Mesothelial cell of epicardium (in vitro differentiated cells): ENCODE measurements at regions not wholly inside any gene's neighbourhood (a gene's known extent, or its start where the extent isn't known, plus 50 kb on each side); places are given as distances from the start of the nearest gene placed in this dataset.
A peak's percentile ranks its signal among the peaks of the same experiment; 100 is the strongest.

Source experiments
- DNase-seq, 2 experiments: peaks; one replicate each; pipeline ENCODE4 v3.0.0; 2021; ENCODE audit warnings: low spot score in 2 of 2; ENCODE audit not compliant: unreplicated experiment in 2 of 2
- H3K27ac Mint-ChIP-seq: 2 replicates; pipeline ENCODE4 v1.8.0; 2021; ENCODE audit warnings: mixed read lengths
- H3K27me3 Mint-ChIP-seq: 2 replicates; pipeline ENCODE4 v1.8.0; 2021; ENCODE audit warnings: low read depth, mixed read lengths
- H3K36me3 Mint-ChIP-seq: 2 replicates; pipeline ENCODE4 v1.8.0; 2021; ENCODE audit warnings: mixed read lengths
- H3K4me1 Mint-ChIP-seq: 2 replicates; pipeline ENCODE4 v1.8.0; 2021; ENCODE audit warnings: mixed read lengths
- H3K4me3 Mint-ChIP-seq: 2 replicates; pipeline ENCODE4 v1.8.0; 2021; ENCODE audit warnings: mild to moderate bottlenecking, moderate library complexity, mixed read lengths
- H3K9me3 Mint-ChIP-seq: 2 replicates; pipeline ENCODE4 v1.8.0; 2021; ENCODE audit warnings: mixed read lengths
- TF ChIP-seq, protein P1 (sequence below): fragments of 200-600 bp; sonication (generic); IDR thresholded peaks from one replicate; pipeline ENCODE4 v1.5.0; 2021; ENCODE audit warnings: antibody characterized with exemption; ENCODE audit not compliant: unreplicated experiment

DNA sequence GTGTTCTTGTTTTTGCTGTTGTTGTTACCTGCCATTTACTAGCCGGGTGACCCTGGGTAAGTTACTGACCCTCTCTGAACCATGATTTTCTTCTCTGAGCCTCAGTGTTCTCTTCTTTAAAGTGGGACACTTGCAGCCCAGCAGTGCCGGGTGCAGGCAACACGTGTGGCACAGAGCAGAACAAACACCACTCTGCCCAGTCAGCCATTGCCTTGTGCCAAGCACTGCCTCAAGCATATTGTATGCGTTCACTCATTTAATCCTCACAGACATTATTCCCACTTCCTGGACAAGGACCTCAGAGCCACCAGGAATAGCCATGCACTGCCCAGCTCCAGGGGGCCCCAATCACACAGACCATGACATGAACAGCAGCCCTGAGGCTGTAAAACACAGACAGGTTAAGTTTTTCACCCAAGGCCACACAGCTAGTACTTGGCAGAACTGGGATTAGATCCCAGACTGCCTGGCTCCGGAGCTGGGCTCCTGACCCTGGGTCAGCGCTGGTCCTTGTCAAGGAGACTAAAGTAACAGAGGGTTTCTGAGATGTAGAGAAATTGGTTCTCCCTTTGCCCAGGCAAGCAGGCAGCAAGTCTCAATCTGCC, 74.0 kb upstream of the PTPN1 start:
- TF ChIP-seq, protein P1, sequence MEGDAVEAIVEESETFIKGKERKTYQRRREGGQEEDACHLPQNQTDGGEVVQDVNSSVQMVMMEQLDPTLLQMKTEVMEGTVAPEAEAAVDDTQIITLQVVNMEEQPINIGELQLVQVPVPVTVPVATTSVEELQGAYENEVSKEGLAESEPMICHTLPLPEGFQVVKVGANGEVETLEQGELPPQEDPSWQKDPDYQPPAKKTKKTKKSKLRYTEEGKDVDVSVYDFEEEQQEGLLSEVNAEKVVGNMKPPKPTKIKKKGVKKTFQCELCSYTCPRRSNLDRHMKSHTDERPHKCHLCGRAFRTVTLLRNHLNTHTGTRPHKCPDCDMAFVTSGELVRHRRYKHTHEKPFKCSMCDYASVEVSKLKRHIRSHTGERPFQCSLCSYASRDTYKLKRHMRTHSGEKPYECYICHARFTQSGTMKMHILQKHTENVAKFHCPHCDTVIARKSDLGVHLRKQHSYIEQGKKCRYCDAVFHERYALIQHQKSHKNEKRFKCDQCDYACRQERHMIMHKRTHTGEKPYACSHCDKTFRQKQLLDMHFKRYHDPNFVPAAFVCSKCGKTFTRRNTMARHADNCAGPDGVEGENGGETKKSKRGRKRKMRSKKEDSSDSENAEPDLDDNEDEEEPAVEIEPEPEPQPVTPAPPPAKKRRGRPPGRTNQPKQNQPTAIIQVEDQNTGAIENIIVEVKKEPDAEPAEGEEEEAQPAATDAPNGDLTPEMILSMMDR = no peak
- H3K27me3 Mint-ChIP-seq = no peaks in the 10 kb centered on the region
- DNase-seq = no peak
- no peak overlapping the region for H3K27ac Mint-ChIP-seq
- no peaks in the 10 kb centered on the region for H3K36me3 Mint-ChIP-seq
- H3K9me3 Mint-ChIP-seq = no peaks in the 10 kb centered on the region
- no peak overlapping the region for H3K4me3 Mint-ChIP-seq
- H3K4me1 Mint-ChIP-seq = peaks cover 15% of the 10 kb centered on the region

DNA sequence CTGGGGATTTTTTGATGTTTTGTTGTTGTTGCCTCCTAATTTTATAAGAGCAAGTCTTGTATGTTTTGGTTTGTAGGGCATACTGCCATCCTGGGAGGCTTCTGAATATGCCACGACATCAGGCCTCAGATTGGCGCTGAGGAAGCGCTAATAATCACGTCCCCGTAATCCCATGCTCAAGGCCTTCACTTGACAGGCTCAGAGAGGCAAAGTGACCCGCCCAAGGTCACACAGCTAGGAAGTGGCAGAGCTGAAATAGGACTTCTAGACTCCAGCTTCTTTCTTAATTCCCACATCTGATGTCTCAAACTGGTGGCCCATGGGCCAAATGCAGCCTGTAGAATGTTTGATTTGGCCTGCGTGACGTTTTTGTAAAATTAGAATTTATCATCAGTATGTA, 73.5 kb upstream of the PTPN1 start:
- TF ChIP-seq, protein P1 = no peak
- Mint-ChIP-seq H3K4me3 (no peak overlapping the region), H3K27ac (no peak overlapping the region), H3K27me3 (no peaks in the 10 kb centered on the region), H3K9me3 (no peaks in the 10 kb centered on the region), H3K4me1 (peaks cover 16% of the 10 kb centered on the region), H3K36me3 (no peaks in the 10 kb centered on the region)
- no peak for DNase-seq

DNA sequence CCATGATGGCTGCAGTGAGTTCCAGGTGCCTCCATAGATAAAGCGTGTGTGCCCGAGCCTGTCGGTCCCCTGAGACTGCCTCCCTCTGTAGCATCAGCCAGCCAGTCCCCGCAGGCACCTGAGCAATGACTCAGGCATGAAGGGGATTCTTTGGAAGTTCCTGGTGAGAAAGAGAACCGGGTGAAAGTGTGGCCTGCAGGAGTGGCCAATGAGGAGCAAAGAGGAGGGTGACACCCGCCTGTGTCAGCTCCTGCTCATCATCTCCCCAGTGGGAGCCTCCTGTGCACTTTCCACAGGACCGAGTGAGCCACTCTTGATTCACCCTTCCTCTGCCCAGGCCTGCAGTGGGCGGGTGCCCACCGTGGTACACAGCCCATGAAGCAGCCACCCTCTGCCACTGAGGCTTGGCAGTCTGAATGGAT, 71.2 kb upstream of the PTPN1 start:
- DNase-seq = no peak
- Mint-ChIP-seq H3K4me3 (no peak overlapping the region), H3K9me3 (no peaks in the 10 kb centered on the region), H3K27me3 (no peaks in the 10 kb centered on the region), H3K27ac (no peak overlapping the region), H3K4me1 (peaks cover 14% of the 10 kb centered on the region), H3K36me3 (no peaks in the 10 kb centered on the region)
- TF ChIP-seq, protein P1 = no peak

DNA sequence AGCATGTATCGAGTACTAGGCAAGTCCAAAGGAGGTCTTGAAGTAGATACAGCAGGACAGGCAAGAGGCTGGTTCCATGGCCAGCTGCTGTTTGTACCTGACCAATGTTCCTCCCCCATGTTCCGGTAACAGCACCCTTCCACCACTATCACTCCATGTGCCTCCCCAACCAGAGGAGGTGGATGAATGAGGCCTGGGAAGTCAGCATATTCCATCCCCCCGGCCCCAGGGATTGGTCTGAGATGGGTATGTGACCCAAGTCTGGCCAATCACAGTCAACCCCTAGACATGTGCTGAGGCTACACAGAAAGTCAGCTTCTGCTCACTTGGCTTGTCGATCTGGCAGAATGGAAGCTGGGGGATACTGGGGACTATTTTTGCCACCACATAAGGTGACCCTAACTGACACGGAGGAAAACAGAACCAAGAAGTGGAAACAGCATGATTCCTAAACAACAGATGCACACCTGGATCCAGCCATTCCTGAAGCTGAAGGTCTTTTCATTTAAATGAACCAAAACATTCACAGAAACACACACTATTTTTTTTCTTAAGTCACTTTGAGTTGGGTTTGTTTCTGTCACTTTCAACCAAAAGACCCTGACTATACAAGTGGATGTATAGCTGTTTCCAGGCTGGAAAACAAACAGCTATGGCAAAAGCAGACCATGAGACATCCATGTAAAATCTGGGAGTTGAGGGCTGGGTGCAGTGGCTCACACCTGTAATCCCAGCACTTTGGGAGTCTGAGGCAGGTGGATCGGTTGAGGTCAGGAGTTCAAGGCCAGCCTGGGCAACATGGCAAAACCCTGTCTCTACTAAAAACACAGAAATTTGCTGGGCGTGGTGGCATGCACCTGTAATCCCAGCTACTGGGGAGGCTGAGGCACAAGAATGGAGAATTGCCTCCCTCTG, 70.4 kb upstream of the PTPN1 start:
- H3K4me3 Mint-ChIP-seq = no peak overlapping the region
- no peaks in the 10 kb centered on the region for H3K36me3 Mint-ChIP-seq
- no peak for DNase-seq
- no peaks in the 10 kb centered on the region for H3K27me3 Mint-ChIP-seq
- peak overlapping the region; percentile 8 for H3K27ac Mint-ChIP-seq
- H3K4me1 Mint-ChIP-seq = peaks cover 14% of the 10 kb centered on the region
- TF ChIP-seq, protein P1 = no peak
- H3K9me3 Mint-ChIP-seq = no peaks in the 10 kb centered on the region

DNA sequence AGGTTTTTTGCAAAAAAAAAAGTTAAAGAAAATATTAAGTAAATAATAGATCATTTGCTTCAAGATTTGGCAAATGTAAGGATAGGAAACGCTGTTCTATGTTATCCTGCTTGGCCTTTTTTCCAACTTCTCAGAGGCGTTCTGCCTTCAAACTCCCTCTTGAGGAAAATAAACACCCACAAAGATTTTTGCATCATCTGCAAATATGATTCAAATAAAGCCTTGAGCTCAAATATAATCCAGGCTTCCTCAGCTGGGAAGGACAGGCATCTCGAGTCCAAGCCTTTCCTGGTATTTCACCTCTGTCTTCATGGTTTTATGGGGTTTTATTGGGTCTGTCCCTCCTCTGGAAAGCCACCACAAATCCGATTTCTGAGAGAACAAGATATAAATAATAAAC, 67.7 kb upstream of the PTPN1 start:
- TF ChIP-seq, protein P1 = no peak
- H3K27ac Mint-ChIP-seq = peak overlapping the region; percentile 27
- H3K36me3 Mint-ChIP-seq = no peaks in the 10 kb centered on the region
- no peaks in the 10 kb centered on the region for H3K9me3 Mint-ChIP-seq
- no peak for DNase-seq
- peaks cover 14% of the 10 kb centered on the region for H3K4me1 Mint-ChIP-seq
- H3K27me3 Mint-ChIP-seq = no peaks in the 10 kb centered on the region
- H3K4me3 Mint-ChIP-seq = no peak overlapping the region
